Epithelial cell of esophagus (primary cell): ENCODE measurements at regions not wholly inside any gene's neighbourhood (a gene's known extent, or its start where the extent isn't known, plus 50 kb on each side); places are given as distances from the start of the nearest gene placed in this dataset.

Source experiments
- DNase-seq: peaks from one replicate; pipeline ENCODE4 v3.0.0; 2010; ENCODE audit warnings: low read depth
- H3K4me3 ChIP-seq: 2 replicates; pipeline ENCODE4 v1.5.1; 2011; ENCODE audit warnings: mild to moderate bottlenecking, low read length, control low read depth
- TF ChIP-seq, protein P1 (sequence below): IDR thresholded peaks from 2 replicates; pipeline ENCODE4 v1.5.1; 2011; ENCODE audit warnings: low read depth, mild to moderate bottlenecking, low read length, control low read depth, inconsistent platforms; ENCODE audit not compliant: insufficient read depth; ENCODE audit errors: missing control alignments

DNA sequence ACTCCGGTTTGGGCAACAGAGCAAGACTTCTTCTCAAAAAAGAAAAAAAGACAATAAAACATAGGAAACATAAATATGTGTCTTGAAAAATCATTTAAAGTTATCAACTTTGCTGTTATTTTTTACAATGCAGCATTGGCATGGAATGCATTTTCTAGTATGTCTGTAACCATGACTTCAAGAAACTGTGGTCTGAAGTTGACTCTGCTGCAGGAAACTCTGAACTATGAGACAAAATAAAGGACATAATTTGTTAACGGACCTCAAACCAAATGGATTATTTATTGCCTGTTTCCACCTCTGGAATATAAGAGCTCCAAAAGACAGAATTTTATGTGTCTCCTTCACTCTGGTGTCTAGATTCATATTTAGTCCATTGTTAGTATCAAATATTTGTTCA is 79.1 kb downstream of the TRIB2 start:
- DNase-seq, result no peak
- no peak overlapping the region for H3K4me3 ChIP-seq
- TF ChIP-seq, protein P1, sequence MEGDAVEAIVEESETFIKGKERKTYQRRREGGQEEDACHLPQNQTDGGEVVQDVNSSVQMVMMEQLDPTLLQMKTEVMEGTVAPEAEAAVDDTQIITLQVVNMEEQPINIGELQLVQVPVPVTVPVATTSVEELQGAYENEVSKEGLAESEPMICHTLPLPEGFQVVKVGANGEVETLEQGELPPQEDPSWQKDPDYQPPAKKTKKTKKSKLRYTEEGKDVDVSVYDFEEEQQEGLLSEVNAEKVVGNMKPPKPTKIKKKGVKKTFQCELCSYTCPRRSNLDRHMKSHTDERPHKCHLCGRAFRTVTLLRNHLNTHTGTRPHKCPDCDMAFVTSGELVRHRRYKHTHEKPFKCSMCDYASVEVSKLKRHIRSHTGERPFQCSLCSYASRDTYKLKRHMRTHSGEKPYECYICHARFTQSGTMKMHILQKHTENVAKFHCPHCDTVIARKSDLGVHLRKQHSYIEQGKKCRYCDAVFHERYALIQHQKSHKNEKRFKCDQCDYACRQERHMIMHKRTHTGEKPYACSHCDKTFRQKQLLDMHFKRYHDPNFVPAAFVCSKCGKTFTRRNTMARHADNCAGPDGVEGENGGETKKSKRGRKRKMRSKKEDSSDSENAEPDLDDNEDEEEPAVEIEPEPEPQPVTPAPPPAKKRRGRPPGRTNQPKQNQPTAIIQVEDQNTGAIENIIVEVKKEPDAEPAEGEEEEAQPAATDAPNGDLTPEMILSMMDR, result no peak

DNA sequence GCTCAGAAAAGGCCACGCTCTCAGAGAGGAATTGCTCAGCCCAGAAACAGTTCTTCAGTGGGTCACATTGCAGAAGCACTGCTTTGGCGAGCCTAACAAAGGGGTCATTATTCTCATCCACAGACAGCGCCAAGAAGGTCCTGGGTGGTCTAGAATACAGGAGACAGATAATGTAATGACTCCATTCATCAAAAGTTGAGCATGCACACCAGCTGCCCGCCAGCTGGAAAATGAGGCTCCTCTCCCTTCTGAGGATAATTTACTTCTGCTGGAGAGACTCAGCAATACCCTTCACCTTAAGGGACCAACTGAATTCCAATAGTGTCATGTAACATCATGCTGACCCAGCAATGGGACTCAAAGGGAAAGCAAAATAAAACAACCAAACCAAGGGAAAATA is 79.9 kb downstream of the TRIB2 start:
- DNase-seq, result no peak
- H3K4me3 ChIP-seq, result no peak overlapping the region
- TF ChIP-seq, protein P1, result no peak

DNA sequence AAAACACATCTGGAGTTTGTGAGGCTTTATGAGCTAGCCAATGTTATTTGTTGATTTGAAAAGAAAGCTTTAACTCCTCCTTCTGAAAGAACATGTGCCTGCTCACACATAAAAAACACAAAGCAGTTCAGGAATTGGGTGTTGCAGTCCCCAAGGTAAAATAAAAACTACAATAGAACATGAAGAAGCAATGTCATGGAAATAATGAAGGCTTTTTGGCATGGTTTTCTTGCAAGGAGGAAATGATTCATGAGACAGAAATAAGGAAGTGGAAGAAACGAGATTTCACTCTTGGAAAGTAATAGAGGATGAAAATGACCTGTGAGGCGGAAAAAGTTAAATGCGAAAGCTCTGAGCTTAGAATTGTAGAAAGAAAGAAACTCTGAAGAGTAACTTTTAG is 81.1 kb downstream of the TRIB2 start:
- DNase-seq, result peak; percentile 52
- TF ChIP-seq, protein P1, result no peak
- H3K4me3 ChIP-seq, result no peak overlapping the region

DNA sequence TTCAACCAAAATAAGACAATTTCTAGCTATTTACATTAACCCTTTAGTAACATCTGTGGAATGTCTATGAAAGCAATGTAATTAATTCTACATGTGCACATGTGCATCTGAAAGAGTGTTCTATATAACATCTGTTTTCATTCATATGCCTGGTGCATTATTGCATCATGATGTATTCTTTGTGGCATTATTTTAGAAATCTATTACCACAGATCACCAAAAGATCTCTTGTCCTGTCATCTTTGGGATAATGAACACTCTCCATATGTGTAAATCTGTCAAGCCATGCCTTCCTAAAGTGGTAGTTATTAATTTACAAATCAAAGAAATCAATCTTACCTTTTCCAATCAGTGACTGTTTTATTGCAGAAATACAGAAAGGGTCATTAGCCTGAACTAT is 86.9 kb downstream of the TRIB2 start:
- no peak for DNase-seq
- no peak overlapping the region for H3K4me3 ChIP-seq
- TF ChIP-seq, protein P1, result no peak

DNA sequence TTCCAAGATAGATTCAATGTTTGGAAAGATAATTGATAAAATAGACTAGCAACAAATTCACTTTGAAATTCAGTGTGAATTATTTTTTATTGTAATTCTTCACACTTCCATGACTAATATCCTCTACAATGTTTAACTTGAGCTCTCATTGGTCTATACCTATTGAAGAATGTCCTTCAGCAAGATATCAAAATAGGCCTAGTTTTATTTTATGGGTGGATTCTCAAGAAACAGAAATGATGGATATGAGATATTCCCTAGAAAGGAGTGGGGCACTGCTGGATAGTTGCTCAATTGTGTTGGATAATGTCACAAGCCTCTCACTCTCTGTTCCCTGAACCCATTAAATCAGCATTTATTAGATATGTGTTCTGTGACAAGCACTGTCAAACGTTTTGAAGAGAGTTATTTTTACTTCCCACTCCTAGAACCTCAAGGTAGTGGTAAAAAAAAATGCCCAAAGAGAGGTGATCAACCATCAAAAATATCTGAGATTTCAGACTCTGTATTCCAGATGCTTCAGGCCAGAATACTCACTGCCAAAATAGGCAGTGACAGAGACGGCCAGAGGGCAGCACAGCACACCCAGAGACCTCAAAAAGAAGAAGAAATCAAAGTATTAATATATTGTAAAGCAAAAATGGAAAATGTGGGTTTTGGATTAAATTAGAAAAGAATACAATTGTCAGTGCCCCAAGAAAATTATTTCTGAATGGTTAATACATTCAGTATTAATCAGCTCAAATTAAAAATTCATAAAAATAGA is 87.5 kb downstream of the TRIB2 start:
- TF ChIP-seq, protein P1, result no peak
- DNase-seq, result no peak
- no peak overlapping the region for H3K4me3 ChIP-seq

DNA sequence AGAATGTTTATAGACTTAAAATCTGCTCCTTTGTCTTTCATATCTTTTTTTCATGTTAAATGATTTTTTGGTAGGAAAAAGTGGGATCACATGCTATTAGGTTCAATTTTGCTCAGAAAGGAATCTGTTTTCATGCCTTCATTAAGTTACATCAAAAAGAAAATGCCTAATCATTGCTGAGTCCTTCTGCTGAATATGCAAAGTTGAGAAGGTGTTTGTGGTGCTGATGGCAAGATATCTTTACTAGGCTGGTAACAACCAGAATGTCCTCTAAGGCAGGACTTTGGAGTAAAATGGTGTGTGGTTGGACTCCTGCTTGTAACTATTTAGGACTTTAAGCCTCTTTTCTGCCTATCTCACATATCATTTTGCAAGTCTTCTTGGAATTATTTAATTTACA is 88.3 kb downstream of the TRIB2 start:
- DNase-seq, result no peak
- no peak overlapping the region for H3K4me3 ChIP-seq
- TF ChIP-seq, protein P1, result no peak
